ENCODE measurements at regions not wholly inside any gene's neighbourhood (a gene's known extent, or its start where the extent isn't known, plus 50 kb on each side); places are given as distances from the start of the nearest gene placed in this dataset.

- no peak for TF ChIP-seq CTCF (optimal IDR thresholded peaks at IDR 0.05 in 1 of 3, IDR thresholded peaks at IDR 0.05 in 1 of 3, conservative IDR thresholded peaks at IDR 0.05 in 1 of 3; ENCODE audit: extremely low read depth in 1 of 3, insufficient read depth in 2 of 3, low read length in 3 of 3)
- no peak for TF ChIP-seq EZH2 (IDR thresholded peaks at IDR 0.05; ENCODE audit: low read length)
Observed at GRCh38 chr10:101290431-101290830, 61.2 kb upstream of the LBX1 start.
